ENCODE measurements at regions not wholly inside any gene's neighbourhood (a gene's known extent, or its start where the extent isn't known, plus 50 kb on each side); places are given as distances from the start of the nearest gene placed in this dataset.

DNA sequence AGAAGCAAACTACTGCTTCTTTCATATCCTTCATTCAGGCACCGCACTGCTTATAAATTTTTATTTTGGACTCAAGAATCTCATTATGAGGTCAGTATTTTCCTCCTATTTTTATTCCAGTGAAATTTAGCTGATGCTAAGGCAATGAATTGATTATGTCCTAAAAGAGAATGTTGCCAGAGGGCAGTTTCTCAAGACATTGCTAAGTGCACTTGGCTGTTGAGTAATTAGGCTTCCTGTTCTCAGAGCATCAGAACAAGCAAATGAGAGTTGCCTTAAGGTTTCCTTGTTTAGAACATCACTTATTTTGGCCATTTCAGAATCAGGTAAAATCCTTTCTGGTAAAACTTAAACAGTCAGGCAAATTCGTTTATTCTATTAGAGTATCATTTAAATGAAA is 548.6 kb upstream of the ZEB2 start:
- TF ChIP-seq, protein P1, sequence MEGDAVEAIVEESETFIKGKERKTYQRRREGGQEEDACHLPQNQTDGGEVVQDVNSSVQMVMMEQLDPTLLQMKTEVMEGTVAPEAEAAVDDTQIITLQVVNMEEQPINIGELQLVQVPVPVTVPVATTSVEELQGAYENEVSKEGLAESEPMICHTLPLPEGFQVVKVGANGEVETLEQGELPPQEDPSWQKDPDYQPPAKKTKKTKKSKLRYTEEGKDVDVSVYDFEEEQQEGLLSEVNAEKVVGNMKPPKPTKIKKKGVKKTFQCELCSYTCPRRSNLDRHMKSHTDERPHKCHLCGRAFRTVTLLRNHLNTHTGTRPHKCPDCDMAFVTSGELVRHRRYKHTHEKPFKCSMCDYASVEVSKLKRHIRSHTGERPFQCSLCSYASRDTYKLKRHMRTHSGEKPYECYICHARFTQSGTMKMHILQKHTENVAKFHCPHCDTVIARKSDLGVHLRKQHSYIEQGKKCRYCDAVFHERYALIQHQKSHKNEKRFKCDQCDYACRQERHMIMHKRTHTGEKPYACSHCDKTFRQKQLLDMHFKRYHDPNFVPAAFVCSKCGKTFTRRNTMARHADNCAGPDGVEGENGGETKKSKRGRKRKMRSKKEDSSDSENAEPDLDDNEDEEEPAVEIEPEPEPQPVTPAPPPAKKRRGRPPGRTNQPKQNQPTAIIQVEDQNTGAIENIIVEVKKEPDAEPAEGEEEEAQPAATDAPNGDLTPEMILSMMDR (IDR thresholded peaks at IDR 0.05; ENCODE audit: low read depth, low read length, missing control alignments) = no peak
- DNase-seq (ENCODE audit: low read depth) = no peak
- H3K4me3 ChIP-seq (ENCODE audit: low read depth, low read length) = no peak overlapping the region

DNA sequence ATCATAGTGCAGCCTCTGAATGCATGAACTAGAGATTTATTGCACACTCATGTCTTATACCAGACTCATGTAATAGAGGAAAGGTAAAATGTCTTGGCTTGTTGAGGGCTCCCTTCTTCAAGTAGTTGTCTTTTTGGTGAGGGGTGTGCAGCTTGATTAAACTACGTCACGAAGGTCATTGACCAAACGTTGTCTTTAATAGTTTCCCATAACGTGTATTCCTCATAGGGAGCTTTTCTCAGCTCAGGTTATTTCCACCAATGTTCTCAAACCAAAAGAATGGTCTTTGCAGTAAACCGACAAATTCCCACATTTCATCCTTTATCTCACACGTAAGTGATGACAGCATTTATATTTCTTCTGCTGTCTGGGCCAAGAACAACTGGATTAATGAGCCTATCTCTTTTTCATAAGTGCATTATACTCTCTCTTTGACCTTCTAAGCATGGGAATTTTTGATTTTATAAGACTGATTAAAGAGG is 547.7 kb upstream of the ZEB2 start:
- DNase-seq (ENCODE audit: low read depth) = no peak
- TF ChIP-seq, protein P1 (IDR thresholded peaks at IDR 0.05; ENCODE audit: low read depth, low read length, missing control alignments) = no peak
- H3K4me3 ChIP-seq (ENCODE audit: low read depth, low read length) = no peak overlapping the region

- no peak for DNase-seq (ENCODE audit: low read depth)
- H3K4me3 ChIP-seq (ENCODE audit: low read depth, low read length) = no peak overlapping the region
- TF ChIP-seq, protein P1 (IDR thresholded peaks at IDR 0.05; ENCODE audit: low read depth, low read length, missing control alignments) = no peak
Observed at GRCh38 chr2:145066856-145067548, 547.1 kb upstream of the ZEB2 start.

DNA sequence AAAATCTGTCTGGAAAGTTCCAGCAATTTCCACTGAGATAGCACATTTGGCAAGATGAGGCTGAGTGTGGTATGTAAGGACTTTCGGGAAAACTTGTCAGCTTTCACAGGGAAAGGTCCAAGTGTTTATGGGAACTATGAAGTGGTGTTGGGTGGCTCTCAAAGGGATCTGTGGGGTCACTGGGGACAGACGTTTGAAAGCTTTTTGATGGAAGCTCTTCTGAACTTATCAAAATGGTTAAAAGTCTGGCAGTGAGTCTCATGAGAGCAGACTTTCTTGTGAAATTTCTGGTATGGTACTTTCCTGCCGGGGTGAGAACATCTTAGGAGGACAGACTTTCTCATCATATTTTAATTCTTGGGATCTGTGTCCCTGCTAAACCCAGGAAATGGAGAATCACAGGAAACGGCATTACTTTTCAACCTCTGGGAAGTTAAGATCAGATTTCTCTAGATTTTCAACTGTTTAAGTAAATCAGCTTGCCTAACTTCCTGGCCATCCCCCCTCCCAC is 546.3 kb upstream of the ZEB2 start:
- no peak overlapping the region for H3K4me3 ChIP-seq (ENCODE audit: low read depth, low read length)
- DNase-seq (ENCODE audit: low read depth) = no peak
- TF ChIP-seq, protein P1 (IDR thresholded peaks at IDR 0.05; ENCODE audit: low read depth, low read length, missing control alignments) = no peak

- TF ChIP-seq, protein P1 (IDR thresholded peaks at IDR 0.05; ENCODE audit: low read depth, low read length, missing control alignments) = no peak
Observed at GRCh38 chr2:145065342-145065741, 545.4 kb upstream of the ZEB2 start.

DNA sequence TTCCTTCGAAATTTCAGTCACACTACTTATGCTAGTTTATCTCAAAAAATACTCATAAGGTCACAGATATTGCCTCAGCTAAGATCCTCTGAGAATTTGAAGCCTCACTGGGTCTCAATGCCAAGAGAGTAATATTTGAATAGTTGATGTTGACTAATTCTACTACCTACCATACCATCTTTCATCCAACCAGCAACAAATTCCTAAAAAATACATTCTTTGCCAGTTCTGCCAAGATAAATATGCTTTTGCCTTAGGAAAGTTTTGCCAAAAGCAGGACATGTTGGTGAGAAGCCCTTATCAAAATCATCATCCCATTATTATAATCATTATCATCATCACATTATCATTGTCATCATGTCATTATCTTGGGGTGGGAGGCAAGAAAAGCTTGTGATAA is 544.6 kb upstream of the ZEB2 start:
- DNase-seq (ENCODE audit: low read depth) = no peak
- TF ChIP-seq, protein P1 (IDR thresholded peaks at IDR 0.05; ENCODE audit: low read depth, low read length, missing control alignments) = no peak
- H3K4me3 ChIP-seq (ENCODE audit: low read depth, low read length) = no peak overlapping the region

More at GRCh38 chr2:145065342-145065741, 545.4 kb upstream of the ZEB2 start:
- H3K4me3 ChIP-seq (ENCODE audit: low read depth, low read length) = no peak overlapping the region
- no peak for DNase-seq (ENCODE audit: low read depth)

GRCh38 chr2:145060876-145061275 is 541.0 kb upstream of the ZEB2 start:
- H3K4me3 ChIP-seq (ENCODE audit: low read depth, low read length) = no peak overlapping the region
- TF ChIP-seq, protein P1 (IDR thresholded peaks at IDR 0.05; ENCODE audit: low read depth, low read length, missing control alignments) = no peak
- DNase-seq (ENCODE audit: low read depth) = no peak

Data from GM12864 (cell line).